ENCODE measurements at regions not wholly inside any gene's neighbourhood (a gene's known extent, or its start where the extent isn't known, plus 50 kb on each side); places are given as distances from the start of the nearest gene placed in this dataset.

- TF ChIP-seq ZNF274 (IDR thresholded peaks at IDR 0.05; ENCODE audit: low read depth, low read length) = no peak
- no peak for TF ChIP-seq YY1 (IDR thresholded peaks at IDR 0.05; ENCODE audit: insufficient read depth, insufficient read length)
These were observed 323.2 kb upstream of the SALL3 start for GRCh38 chr18:78656346-78656925.
